Muscle of arm (tissue), 1 donor: ENCODE measurements at regions not wholly inside any gene's neighbourhood (a gene's known extent, or its start where the extent isn't known, plus 50 kb on each side); places are given as distances from the start of the nearest gene placed in this dataset.
A peak's percentile ranks its signal among the peaks of the same experiment; 100 is the strongest.

Experiments
- DNase-seq: peaks from one replicate; pipeline ENCODE4 v3.0.0-alpha.2; 2013

DNA sequence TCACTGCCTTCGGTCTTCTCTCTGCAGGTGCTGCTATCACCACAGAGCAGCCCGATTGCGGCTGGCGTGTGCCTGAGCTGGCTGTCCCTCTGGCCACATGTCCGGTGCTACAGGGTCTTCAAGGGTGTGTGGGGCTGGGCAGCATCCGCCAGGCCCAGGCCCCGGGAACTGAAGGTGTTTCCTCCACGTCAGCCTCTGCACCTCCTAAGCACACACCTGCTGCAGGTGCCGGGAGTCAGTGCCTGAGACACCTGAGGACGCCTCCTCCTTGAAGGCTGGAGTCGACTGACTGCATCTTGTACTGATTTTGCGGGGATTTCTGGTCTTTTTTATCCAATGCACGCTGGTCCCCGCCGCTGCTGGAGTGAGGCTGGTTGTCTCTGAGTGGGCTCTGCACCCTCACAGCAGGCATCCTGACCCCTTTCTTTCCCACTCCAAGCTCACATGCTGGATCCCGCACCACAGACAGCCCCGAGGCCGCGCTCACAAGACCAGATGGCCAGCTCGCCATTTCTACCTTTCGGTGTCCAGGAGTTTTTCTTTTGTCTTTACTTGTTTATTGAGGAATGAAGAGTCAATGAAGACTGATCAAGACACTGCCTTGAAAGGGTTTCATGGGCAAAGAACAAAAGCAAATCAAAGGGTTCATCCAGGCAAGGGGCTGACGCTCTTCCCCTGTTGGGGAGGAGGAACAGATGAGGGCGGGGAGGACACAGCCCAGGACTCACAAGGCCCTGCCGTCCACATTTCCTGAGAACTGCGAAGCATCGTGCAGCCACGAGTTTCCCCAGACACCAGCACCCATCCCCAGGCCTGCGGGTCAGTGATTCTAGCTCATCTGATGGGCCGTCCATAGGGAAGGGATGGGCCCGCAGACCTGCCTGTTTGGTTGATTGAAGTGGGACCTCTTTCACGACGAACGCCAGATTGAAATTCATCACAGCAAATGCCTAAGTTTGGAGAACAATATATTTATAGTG is 203.8 kb upstream of the SOX1 start:
- DNase-seq = no peak

DNA sequence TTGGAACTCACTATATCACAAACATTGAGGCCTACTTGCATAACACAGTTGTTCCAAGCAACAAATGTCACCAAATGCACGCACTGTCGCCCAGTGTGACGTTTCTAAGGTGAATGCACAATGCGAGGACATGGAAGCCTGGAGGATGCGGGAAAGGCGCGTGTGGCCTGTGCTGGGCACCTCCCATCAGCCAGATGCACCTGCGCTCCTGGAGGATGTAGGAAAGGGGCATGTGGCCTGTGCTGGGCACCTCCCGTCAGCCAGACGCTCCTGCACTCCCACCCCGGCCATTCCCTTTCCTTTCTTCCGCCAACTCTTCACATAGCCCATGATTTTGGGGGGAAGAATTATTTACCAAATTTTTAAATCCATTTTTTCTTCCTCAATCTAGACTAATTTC is 202.4 kb upstream of the SOX1 start:
- no peak for DNase-seq

DNA sequence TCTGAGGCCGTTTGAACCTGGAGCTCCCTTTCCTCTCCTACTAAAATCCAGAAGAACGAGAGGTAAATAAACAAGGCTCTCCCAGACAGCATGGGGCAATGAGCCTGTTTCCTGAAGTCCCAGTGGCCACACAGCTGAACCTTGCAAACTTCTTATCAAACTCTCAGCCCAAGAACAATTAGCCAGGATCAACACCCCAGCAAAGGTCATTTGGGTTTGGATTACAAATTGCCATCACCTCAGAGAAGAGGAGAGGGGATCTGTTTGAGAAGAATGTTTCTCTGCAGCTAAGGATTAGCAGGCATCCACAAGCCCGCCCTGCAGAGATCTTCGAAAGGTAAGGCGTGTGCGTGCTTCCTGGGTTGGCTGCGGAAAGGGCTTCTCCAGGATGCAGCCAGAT is 201.9 kb upstream of the SOX1 start:
- DNase-seq = no peak

DNA sequence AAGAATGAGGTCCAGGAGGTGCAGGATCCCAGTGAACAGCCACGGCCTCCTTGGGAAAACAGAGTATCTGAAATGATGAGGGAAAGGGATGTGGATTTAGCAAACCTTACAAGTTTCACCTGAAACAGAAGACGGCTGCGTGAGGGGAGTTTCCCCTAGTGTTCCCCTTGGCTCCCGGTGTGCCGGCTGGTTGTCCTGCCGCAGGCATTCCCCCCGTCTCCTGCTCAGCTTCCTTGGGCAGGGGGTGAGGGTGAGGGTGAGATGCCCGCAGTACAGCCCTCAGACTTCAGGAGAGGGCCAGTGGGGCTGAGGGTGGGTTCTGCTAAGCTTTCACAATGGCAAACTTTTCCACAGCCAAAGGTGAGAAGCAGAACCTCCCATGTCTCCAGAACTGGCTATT is 201.1 kb upstream of the SOX1 start:
- no peak for DNase-seq

DNA sequence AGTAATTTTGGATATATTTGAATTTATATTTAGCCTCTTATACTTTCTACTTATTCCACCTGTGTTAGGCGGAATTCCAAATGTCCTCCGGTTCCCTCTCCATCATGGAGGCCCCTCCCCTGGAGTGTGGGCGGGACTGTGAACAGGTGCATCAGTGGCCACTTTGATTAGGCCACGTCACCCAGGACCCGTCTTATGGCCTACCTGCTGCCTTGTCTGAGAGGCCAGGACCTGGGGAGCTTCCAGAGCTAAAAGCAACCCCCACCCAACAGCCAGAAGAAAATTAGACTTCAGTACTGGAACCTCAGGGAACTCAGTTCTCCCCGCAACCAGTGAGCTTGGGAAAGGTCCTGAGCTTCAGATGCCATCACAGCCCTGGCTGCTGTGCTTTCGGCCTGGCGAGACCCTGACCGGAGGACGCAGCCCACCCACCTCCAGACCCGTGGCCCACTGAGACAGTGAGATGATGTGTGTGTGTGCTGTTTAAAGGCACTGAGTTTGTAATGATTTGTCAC is 200.2 kb upstream of the SOX1 start:
- DNase-seq = no peak

DNA sequence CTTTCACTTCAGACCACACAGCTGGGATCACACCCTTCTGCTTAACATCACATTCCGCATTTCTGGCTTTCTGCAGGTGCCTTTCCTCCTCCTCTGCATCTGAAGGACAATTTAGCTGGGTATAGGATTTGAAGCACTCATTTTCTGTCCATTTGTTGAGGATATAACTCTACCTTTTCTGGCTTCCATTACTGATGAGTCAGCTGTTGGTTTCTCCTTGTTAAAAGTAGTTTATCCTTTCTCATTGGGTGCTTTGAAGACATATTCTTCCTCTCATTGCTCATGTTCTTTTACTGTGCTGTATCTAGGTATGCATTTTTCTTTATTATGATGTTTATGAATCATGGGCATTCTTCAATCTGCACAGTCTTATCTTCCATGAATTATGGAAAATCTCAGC is 199.3 kb upstream of the SOX1 start:
- DNase-seq = no peak

DNA sequence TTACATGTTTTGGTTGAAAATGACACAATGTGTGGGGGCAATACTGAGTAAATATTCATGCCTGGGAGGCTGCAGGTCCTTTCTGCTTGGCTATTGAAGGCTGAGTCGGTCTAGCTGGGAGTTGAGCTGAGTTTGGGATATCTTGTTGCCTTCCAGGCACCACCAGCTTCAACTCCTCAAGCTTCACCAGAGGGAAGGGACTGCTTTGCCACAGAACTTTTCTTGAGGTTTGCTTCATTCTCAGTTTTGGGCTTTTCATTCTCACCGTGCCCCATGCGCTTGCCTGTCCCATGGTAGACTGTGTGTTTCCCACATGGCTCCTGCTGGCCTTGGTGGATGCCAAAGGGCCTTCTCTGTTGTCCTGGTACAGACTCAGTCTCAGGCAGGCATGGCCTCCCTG is 198.2 kb upstream of the SOX1 start:
- DNase-seq = no peak

DNA sequence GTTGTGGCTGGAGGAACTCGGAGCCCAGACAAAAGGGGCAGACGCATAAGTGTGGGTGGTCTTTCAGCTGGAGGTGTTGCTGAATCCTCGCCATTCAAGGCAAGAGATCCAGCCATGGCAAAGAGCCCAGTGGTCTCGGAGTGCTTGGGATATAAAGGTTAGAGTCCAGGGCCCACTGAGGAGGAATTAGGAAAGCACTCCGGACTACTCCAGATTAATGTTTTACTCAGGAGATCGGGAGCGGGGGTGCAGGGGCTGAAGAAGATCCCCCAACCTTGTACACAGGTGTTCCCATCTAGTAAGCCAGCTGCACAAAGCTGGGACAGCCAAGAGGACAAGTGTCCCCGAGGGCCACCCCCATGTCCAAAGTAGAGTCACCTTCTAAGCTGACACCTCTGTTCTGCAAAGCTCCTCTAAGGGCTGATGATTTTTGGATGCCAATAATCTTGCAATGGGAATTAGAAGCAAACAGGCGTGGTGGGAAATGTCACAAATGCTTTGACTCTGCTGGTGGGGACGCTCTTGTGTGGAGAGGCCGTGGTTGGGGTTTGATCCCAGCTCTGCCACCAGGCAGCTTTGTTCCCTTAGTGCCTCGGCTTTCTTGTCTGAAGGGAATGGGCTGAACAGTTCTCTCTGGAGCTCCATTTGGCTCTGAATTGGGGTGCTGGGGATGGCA is 194.3 kb upstream of the SOX1 start:
- no peak for DNase-seq

DNA sequence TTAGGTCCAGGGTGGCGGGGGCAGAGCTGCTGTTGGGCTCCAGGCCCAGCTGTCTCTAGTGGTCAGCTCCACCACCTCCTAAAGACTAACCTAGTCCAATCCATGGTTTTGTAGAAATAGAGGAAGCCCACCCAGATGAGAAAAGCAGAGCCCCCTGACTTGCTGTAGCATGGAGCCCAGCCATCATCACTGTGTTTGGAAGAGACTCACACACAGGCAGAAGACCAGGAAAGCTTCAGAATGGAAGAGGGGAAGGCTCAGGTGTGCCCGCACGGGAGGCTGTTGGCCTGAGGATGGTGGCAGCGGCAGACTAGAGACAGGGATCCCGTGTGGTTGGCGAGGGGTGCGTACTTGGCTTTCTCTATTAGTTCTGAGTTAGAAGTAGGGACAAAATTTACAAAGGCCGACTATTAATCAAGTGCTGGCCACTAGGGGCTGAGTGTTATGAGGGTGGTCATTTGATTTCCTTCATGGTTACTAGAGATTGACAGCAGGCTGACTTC is 193.2 kb upstream of the SOX1 start:
- DNase-seq = no peak

DNA sequence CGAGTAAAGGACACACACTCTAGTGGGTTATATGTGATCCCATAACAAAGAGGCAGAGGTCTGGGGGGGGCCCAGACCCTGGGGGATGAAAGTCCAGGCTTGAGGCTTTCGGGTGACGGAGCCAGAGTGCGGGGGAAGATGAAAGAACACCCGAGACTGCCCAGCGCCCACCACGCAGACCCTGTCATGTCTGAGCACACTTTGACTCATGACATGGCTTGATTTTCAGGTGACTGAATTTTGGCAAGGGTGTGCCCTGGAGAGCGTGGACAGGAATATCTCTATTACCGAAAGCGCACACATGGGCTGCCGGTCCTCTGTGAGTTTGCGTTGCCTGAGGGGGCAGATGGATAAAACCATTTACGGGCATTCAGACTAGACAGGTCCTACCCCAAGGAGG is 192.0 kb upstream of the SOX1 start:
- DNase-seq = no peak

DNA sequence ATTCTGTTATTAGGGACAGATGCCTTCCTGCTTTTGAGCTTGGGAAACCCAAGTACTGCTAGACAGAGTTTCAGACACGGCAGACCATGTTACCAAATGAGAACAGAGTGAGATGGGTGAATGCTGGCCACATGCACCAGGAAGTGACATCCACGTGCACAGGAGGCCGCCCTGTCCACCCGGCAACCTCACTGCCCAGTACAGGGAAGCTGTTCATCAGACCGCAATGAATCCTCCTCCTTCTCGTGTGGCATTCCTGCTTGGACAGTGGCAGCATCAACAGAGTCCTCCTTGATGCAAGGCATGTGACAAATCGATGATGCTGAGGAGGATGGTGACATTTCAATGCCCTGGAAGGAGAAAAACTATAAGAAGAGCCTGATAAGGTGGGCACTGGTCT is 191.0 kb upstream of the SOX1 start:
- DNase-seq = no peak

DNA sequence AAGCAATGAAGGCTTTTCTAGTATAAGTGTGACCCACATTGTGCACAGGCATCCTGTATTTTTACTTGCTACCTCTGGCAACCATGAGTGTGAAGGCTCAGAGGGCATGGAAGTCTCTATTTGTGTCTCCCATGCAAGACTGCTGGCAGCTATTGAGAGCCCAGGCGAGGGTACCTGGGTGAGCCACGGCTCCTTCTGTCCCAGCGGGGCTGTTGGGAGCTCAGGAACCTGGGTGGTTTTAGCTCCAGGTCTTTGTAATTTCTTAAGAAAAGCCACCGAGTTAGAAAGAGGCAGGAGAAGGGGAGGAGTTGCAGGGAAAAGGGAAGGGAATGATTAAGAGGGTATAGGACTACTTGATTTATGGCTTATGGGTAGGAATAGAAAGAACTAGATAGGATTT is 190.4 kb upstream of the SOX1 start:
- no peak for DNase-seq

DNA sequence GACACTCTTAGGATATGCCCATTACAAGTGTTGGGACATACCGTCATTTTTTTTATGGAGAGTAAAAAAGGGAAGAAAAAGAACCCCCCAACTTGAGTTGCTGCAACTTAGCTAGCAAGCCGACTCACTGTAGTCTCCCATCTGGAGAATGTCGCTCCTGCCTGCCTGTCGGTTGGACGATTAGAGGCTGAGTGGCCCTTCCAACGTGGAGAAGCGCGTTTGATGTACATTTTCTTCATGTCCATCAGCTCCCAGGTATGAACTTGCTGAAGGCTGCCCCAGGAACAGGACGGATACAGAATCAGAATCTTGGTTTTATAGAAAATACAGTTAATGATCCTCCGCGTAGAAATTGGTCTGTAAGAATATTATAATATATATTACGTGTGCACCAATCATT is 189.0 kb upstream of the SOX1 start:
- no peak for DNase-seq

DNA sequence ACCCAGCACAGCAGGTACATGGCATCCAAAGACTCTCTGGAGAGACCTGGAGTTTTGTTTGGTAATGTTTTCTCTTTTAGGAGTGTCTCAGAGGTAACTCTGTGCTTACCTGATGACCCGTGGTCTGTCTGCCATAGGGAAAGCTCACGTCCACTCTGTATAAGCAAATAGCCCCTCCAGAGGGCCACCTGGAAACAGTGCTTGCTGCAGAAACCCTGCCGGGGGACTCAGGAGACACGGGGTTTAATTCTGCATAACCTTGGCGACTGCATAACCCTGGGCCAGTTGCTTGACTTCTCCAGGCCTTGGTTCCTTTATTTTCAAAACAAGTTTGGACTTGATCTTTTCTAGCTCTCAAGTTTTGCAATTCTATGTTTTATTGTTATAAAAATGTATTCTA is 187.2 kb upstream of the SOX1 start:
- DNase-seq = no peak

DNA sequence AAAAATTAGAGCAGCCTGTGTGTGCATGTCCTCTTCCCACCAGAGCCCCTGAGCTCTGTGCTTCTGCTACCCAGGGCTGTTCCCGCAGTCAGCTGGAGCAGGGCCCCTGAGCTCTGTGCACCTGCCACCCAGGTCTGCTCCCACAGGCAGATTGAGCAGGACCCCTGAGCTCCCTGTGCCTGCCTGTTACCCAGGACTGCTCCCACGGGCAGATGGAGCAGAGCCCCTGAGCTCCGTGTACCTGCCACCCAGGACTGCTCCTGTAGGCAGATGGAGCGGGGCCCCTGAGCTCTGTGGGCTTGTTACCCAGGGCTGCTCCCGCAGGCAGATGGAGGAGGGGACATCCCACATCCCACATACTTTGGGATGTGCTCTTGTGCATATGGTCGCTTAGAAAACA is 186.8 kb upstream of the SOX1 start:
- DNase-seq = no peak

DNA sequence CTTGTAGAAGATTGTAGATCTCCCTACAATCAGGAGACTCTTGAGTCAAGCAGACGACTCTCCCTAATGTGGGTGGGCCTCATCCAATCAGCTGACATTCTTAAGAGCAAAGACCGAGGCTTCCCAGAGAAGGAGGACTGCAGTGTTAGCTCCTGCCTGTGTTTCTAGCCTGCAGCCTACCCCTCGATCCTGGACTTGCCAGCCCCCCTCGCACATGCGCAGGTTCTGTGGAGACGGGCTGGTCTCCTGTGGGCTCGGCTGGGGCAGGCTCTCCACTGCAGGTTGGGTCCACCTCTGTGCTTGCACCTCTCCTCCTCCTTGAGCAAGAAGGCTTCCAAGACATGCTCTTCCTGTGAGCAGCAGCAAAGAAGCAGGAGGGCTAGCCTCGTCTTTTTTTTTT is 185.2 kb upstream of the SOX1 start:
- no peak for DNase-seq

DNA sequence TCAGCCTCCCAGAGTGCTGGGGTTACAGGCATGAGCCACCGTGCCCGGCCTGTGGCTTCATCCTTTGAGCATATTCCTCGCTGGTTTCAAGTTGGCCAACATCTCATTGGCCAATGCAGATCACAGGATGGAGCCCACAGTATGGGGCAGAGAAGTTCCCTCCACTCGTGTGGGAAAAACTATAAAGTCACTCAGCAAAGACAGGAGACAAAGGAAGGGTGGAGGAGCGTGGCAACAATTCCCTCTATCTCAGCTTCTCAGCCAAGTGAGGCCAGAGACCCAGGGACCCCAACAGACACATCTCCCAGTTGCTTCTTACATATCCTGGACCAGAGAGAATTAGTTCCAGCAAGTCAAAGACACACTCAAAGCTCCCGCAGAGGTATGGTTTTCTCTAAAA is 184.6 kb upstream of the SOX1 start:
- DNase-seq = no peak

DNA sequence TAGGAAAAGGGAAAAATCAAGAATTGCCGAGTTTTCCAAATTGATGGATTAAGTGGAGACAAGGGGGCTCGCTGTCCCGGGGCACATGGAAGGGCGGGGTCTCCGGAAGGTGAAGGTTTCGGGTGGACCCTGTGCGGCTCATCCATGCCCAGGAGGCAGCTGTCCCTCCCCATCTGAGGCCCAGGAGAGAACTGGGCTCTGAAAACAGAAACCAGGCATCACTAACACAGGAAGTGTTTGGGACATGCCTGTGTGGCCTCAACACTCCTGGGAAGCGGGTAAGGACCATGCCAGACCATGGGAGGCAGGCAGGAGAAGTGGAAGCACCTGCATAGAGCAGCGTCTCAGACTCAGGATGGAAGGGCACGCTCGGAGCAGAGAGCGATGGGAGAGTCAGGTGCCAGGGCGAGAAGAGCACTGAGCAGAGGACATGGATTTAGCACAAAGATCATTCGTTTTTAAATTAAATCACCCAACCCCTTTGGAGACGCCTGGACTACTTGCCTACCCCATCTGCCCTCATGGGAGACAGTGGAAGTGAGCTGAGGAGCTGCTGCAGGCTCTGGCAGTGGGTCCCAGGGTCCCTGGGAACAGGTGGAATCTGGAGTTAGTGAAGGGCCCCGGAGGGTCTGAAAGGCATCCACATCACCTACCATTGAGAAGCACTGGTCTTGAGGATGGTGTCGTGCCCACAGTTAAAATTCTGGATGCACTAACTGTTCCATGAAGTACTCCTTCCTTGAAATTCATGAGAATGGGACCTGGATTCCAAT is 183.2 kb upstream of the SOX1 start:
- DNase-seq = no peak

DNA sequence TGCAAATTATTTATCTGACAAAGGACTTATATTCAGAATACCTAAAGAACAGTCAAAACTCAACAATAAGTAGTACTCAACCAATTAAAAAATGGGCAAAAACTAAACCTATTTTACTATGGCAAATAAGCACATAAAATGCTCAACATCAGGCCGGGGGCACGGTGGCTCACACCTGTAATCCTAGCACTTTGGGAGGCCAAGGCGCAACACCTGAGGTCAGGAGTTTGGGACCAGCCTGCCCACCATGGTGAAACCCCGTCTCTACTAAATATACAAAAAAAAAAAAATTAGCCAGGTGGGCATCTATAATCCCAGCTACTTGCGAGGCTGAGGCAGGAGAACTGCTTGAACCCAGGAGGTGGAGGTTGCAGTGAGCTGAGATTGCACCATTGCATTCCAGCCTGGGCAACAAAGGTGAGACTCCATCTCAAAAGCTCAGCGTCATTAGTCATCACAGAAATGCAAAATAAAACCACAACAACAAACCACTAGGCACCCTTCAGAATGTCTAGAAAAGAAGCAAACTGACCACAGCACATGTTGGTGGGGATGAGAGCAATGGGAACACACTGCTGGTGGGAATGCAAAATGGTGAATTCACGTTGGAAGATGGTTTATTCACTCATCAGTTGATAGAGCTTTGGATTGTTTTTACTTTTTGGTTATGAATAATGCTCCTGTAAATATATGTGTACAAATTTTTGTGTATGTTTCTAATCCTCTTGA is 180.6 kb upstream of the SOX1 start:
- no peak for DNase-seq

DNA sequence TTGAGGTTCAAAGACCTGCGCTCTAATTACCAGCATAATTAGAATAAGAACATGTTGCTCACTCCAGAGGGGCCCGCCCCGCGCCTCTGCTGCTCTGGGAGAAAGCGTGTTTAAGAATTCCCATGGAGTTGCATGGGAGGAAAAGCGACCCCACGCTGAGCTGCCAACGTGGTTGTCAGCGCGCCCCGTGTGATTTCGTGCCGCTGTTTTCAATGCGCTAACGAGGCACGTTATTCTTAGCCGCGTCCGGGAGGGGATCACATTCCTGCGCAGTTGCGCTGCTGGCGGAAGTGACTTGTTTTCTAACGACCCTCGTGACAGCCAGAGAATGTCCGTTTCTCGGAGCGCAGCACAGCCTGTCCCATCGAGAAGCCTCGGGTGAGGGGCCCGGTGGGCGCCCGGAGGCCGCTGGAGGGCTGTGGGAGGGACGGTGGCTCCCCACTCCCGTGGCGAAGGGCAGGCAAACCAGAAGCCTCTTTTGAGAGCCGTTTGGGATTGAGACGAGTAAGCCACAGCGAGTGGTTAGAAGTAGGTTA is 173.8 kb upstream of the SOX1 start:
- peak; percentile 53 for DNase-seq
